K562 (cell line): ENCODE measurements at regions not wholly inside any gene's neighbourhood (a gene's known extent, or its start where the extent isn't known, plus 50 kb on each side); places are given as distances from the start of the nearest gene placed in this dataset.

ENCODE experiments used
- ATAC-seq: fragments of 200-7000 bp; cut with Tn5 transposase; 3 replicates; pipeline ENCODE4 v1.9.1; 2020; ENCODE audit warnings: moderate library complexity
- BruUV-seq: library from RNA; stranded (reverse); fragments of 400-500 nt; replicated peaks from 2 replicates; lab custom pipeline; 2021; lab: Mats Ljungman, UMichigan
- CTCF ChIA-PET: fragments of 300-600 bp; formaldehyde crosslinking; extraction: SDS; loops from one replicate; lab custom pipeline; 2021; ENCODE audit warnings: low intra/inter-chr PET ratio; lab: Yijun Ruan, JAX
- POLR2A ChIA-PET: fragments of 300-600, 350-650 bp; sonication (Branson Sonifier 250); formaldehyde crosslinking; extraction: SDS; loops from one replicate; lab custom pipeline; 2021; ENCODE audit warnings: antibody characterized with exemption, inconsistent platforms; lab: Yijun Ruan, JAX
- DNase-seq, 4 experiments: peaks; one replicate each; pipeline versions ENCODE4 v3.0.0 to v3.0.0-alpha.2; 2011 to 2018; ENCODE audit warnings: low spot score in 3 of 4, mixed read lengths in 3 of 4; ENCODE audit errors: extremely low read depth in 1 of 4
- FAIRE-seq: peaks from 2 replicates; lab custom pipeline; 2011; peaks lifted over from hg19 to GRCh38; lab: Jason Lieb, UNC
- H2AFZ ChIP-seq: 2 replicates; pipeline ENCODE4 v1.6.0; 2011; ENCODE audit warnings: low read depth, low read length, control low read depth, inconsistent platforms
- H3K27ac ChIP-seq: fragments of 200-600 bp; 3 replicates; pipeline ENCODE4 v1.8.0; 2011; ENCODE audit warnings: low read depth, mild to moderate bottlenecking, control low read depth, inconsistent platforms, low read length, moderate library complexity, mixed read lengths; ENCODE audit errors: extremely low read depth
- H3K27me3 ChIP-seq, 2 experiments: fragments of 300-600 bp in 1 of 2; 2 replicates in 1 of 2; 3 replicates in 1 of 2; pipeline versions ENCODE4 v1.6.0 to v1.8.0; 2011; ENCODE audit warnings: inconsistent platforms in 2 of 2, low read length in 2 of 2, mild to moderate bottlenecking in 1 of 2, mixed read lengths in 1 of 2, moderate library complexity in 1 of 2; ENCODE audit not compliant: control insufficient read depth in 2 of 2, insufficient read depth in 2 of 2
- H3K36me3 ChIP-seq: fragments of 300-600 bp; 3 replicates; pipeline ENCODE4 v1.8.0; 2011; ENCODE audit warnings: mild to moderate bottlenecking, low read length, inconsistent platforms; ENCODE audit not compliant: control insufficient read depth, insufficient read depth
- H3K4me1 ChIP-seq, 2 experiments: fragments of 200-600 bp in 1 of 2; replicated peaks in 1 of 2; 2 replicates in 1 of 2; 3 replicates in 1 of 2; pipeline versions ENCODE4 v1.5.1 to v1.8.0; 2011; ENCODE audit warnings: inconsistent platforms in 2 of 2, low read length in 2 of 2, mild to moderate bottlenecking in 1 of 2, mixed read lengths in 1 of 2, moderate library complexity in 1 of 2; ENCODE audit not compliant: control insufficient read depth in 2 of 2, insufficient read depth in 2 of 2
- H3K4me2 ChIP-seq: 2 replicates; pipeline ENCODE4 v1.6.1; 2011; ENCODE audit warnings: low read length, control low read depth, inconsistent platforms, mixed read lengths; ENCODE audit not compliant: insufficient read depth
- H3K4me3 ChIP-seq: fragments of 200-600 bp; sonication (generic), shearing (Covaris generic); 2 replicates; pipeline ENCODE4 v1.5.1; 2016; ENCODE audit warnings: control low read depth, inconsistent platforms
- H3K79me2 ChIP-seq: fragments of 200-600 bp; 3 replicates; pipeline ENCODE4 v1.8.0; 2011; ENCODE audit warnings: low read length, inconsistent platforms; ENCODE audit not compliant: control insufficient read depth, insufficient read depth
- H3K9ac ChIP-seq, 2 experiments: 2 replicates each; pipeline versions ENCODE4 v1.6.0 to v1.6.1; 2011; ENCODE audit warnings: low read depth in 2 of 2, low read length in 2 of 2, control low read depth in 1 of 2, inconsistent platforms in 1 of 2, mild to moderate bottlenecking in 1 of 2, mixed read lengths in 1 of 2; ENCODE audit not compliant: insufficient read depth in 1 of 2
- H3K9me1 ChIP-seq: one replicate; pipeline ENCODE4 v1.6.0; 2011; ENCODE audit warnings: inconsistent platforms, mild to moderate bottlenecking, low read length, moderate library complexity; ENCODE audit not compliant: control insufficient read depth, insufficient read depth
- H3K9me3 ChIP-seq: replicated peaks from 2 replicates; pipeline ENCODE4 v1.5.1; 2011; ENCODE audit warnings: low read depth, low read length, inconsistent platforms; ENCODE audit not compliant: control insufficient read depth, insufficient read depth
- H4K20me1 ChIP-seq: replicated peaks from 2 replicates; pipeline ENCODE4 v1.6.1; 2011; ENCODE audit warnings: low read length, inconsistent platforms, mixed read lengths; ENCODE audit not compliant: control insufficient read depth, insufficient read depth
- BRF1 ChIP-seq: IDR thresholded peaks from 3 replicates; pipeline ENCODE4 v1.6.1; 2011; ENCODE audit warnings: borderline replicate concordance, mild to moderate bottlenecking; ENCODE audit not compliant: insufficient read length; ENCODE audit errors: extremely low read depth
- CTCF ChIP-seq, 3 experiments: IDR thresholded peaks in 2 of 3; conservative IDR thresholded peaks in 1 of 3; 2 replicates each; pipeline ENCODE4 v1.5.1; 2011 to 2012; ENCODE audit warnings: low read length in 3 of 3, mild to moderate bottlenecking in 3 of 3, control low read depth in 2 of 3, improper control_type of control experiment in 1 of 3, inconsistent platforms in 1 of 3, low read depth in 1 of 3, mixed read lengths in 1 of 3, moderate library complexity in 1 of 3; ENCODE audit not compliant: insufficient read depth in 2 of 3
- FUS ChIP-seq: fragments of 200-400 bp; formaldehyde crosslinking; optimal IDR thresholded peaks from 2 replicates; pipeline ENCODE3; 2017; ENCODE audit warnings: low read depth, low read length
- KAT2B ChIP-seq: IDR thresholded peaks from one replicate; pipeline ENCODE4 v1.6.1; 2012; ENCODE audit warnings: low read depth, mild to moderate bottlenecking, control low read depth, inconsistent platforms, low read length, moderate library complexity
- PYGO2 ChIP-seq: fragments of 450-650 bp; IDR thresholded peaks from 2 replicates; pipeline ENCODE4 v1.6.1; 2016; ENCODE audit warnings: mild to moderate bottlenecking, missing genetic modification characterization, moderate library complexity, missing compliant biosample characterization
- USF1 ChIP-seq: sonication (generic); formaldehyde crosslinking; IDR thresholded peaks from 2 replicates; pipeline ENCODE4 v1.9.0; 2022; ENCODE audit warnings: mild to moderate bottlenecking, missing genetic modification reagents
- ZBTB1 ChIP-seq: sonication (generic); formaldehyde crosslinking; IDR thresholded peaks from 2 replicates; pipeline ENCODE4 v1.8.1; 2023; ENCODE audit warnings: missing genetic modification reagents, low read depth, mild to moderate bottlenecking, borderline replicate concordance
- ZNF511 ChIP-seq: sonication (generic); formaldehyde crosslinking; IDR thresholded peaks from 2 replicates; pipeline ENCODE4 v1.8.0; 2022; ENCODE audit warnings: mild to moderate bottlenecking, missing genetic modification reagents
- WGBS: fragments of 100-300 bp; shearing (Covaris generic); methylation state at CpG from one replicate; pipeline ENCODE4 v1.1.6; 2016; ENCODE audit warnings: low coverage, mixed read lengths; ENCODE audit not compliant: insufficient coverage; ENCODE audit errors: missing lambda C conversion rate; 5-methylcytosine and 5-hydroxymethylcytosine counted together
- in situ Hi-C: fragments of 300-500 bp; cut with MboI; formaldehyde crosslinking; loops from 4 replicates; pipeline ENCODE4 v1.15.0; 2018; ENCODE audit warnings: inconsistent platforms, mixed read lengths
- intact Hi-C: fragments of 100-400 bp; cut with micrococcal nuclease; formaldehyde crosslinking; loops from 2 replicates; pipeline ENCODE4 v1.14.2; 2022
- TF ChIP-seq, protein P1 (sequence below): IDR thresholded peaks from 3 replicates; pipeline ENCODE4 v1.6.1; 2011; ENCODE audit warnings: borderline replicate concordance, mild to moderate bottlenecking; ENCODE audit not compliant: insufficient read length, insufficient read depth

DNA sequence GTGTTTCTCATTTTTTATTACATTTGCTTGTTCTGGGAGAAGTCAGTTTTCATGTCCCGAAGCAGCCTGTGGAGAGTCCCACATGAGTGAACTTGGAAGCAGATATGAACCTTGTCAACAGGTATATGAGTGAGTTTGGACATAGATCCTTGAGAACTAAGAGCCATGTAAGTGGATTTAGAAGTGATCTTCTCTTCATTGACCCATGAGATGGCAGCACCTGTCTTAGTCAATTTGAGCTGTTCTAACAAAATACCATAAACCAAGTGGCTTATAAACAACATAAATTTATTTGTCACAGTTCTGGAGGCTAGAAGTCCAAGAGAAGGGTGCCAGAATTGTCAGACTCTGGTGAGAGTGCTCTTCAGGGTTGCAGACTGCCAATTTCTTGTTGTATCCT lies 1043.8 kb downstream of the ADGRL3 start:
- Histone ChIP-seq H3K9ac (no peak overlapping the region), H2AFZ (no peak overlapping the region), H3K36me3 (no peaks in the 10 kb centered on the region), H3K9me3 (no peaks in the 10 kb centered on the region), H3K79me2 (no peaks in the 10 kb centered on the region), H3K27me3 (no peaks in the 10 kb centered on the region), H4K20me1 (no peaks in the 10 kb centered on the region), H3K4me3 (no peak overlapping the region), H3K4me2 (no peak overlapping the region), H3K4me1 (no peaks in the 10 kb centered on the region), H3K27ac (no peak overlapping the region), H3K9me1 (no peaks in the 10 kb centered on the region)
- TF ChIP-seq BRF1: no peak
- TF ChIP-seq ZNF511 (CRISPR knock-in tag): no peak
- TF ChIP-seq ZBTB1 (CRISPR knock-in tag): no peak
- no peak for TF ChIP-seq KAT2B
- TF ChIP-seq, protein P1, sequence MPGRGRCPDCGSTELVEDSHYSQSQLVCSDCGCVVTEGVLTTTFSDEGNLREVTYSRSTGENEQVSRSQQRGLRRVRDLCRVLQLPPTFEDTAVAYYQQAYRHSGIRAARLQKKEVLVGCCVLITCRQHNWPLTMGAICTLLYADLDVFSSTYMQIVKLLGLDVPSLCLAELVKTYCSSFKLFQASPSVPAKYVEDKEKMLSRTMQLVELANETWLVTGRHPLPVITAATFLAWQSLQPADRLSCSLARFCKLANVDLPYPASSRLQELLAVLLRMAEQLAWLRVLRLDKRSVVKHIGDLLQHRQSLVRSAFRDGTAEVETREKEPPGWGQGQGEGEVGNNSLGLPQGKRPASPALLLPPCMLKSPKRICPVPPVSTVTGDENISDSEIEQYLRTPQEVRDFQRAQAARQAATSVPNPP: no peak
- TF ChIP-seq USF1 (CRISPR knock-in tag): no peak
- TF ChIP-seq PYGO2 (tag): no peak
- no peak for TF ChIP-seq FUS
- no peak for TF ChIP-seq CTCF (IDR thresholded peaks at IDR 0.05 in 2 of 3, conservative IDR thresholded peaks at IDR 0.05 in 1 of 3; ENCODE audit: insufficient read depth in 2 of 3, low read depth in 1 of 3, low read length in 3 of 3)
- WGBS: 0% methylated on average over 1 of the region's 1 CpG
- no peak for ATAC-seq
- DNase-seq: no peak
- in situ Hi-C loops (no loop called here), intact Hi-C loops (no loop called here)
- no TSS peak for BruUV-seq
- CTCF ChIA-PET: no interaction called here
- POLR2A ChIA-PET: no interaction called here
- FAIRE-seq: no peak
